Breast epithelium (tissue), 4 donors: ENCODE measurements at regions not wholly inside any gene's neighbourhood (a gene's known extent, or its start where the extent isn't known, plus 50 kb on each side); places are given as distances from the start of the nearest gene placed in this dataset.

ENCODE experiments used
- DNase-seq, 2 donors: peaks; one replicate each; pipeline ENCODE4 v3.0.0-alpha.2; 2019; ENCODE audit warnings: low spot score in 2 of 2
- H3K27ac ChIP-seq, 2 donors: fragments of 200-600 bp; sonication (generic) in 1 of 2; one replicate each; pipeline ENCODE4 v1.5.1; 2016 to 2019; ENCODE audit warnings: mild to moderate bottlenecking in 1 of 2
- H3K27me3 ChIP-seq, 2 donors: fragments of 200-600 bp; sonication (generic) in 1 of 2; one replicate each; pipeline versions ENCODE4 v1.5.1 to v1.6.0; 2017 to 2019; ENCODE audit warnings: control low read depth in 1 of 2, mild to moderate bottlenecking in 1 of 2
- H3K36me3 ChIP-seq: fragments of 200-600 bp; one replicate; pipeline ENCODE4 v1.5.1; 2019
- H3K4me1 ChIP-seq, 2 donors: fragments of 200-600 bp; sonication (generic); one replicate each; pipeline ENCODE4 v1.5.1; 2016 to 2019; ENCODE audit warnings: control low read depth in 1 of 2
- H3K4me3 ChIP-seq, 3 donors: fragments of 200-600 bp; sonication (generic); 1 replicate in 2 of 3; 2 replicates in 1 of 3; pipeline ENCODE4 v1.5.1; 2016 to 2019; ENCODE audit warnings: mild to moderate bottlenecking in 3 of 3, moderate library complexity in 2 of 3
- H3K9me3 ChIP-seq, 2 donors: fragments of 200-600 bp; sonication (generic) in 1 of 2; one replicate each; pipeline ENCODE4 v1.5.1; 2016 to 2019; ENCODE audit warnings: control low read depth in 1 of 2
- POLR2A ChIP-seq: fragments of 450-650 bp; IDR thresholded peaks from one replicate; pipeline ENCODE4 v1.6.1; 2016; ENCODE audit warnings: antibody characterized with exemption, mild to moderate bottlenecking, moderate library complexity
- POLR2AphosphoS5 ChIP-seq, 3 donors: sonication (generic); formaldehyde crosslinking; IDR thresholded peaks; one replicate each; pipeline ENCODE4 v1.6.1; 2017; ENCODE audit warnings: antibody characterized with exemption in 3 of 3
- intact Hi-C: fragments of 100-400 bp; cut with DNase I; formaldehyde crosslinking; loops from one replicate; pipeline ENCODE4 v1.15.1; 2023; ENCODE audit warnings: low total_unique reads
- TF ChIP-seq, protein P1 (sequence below), 3 donors: fragments of 450-650 bp; IDR thresholded peaks; one replicate each; pipeline ENCODE4 v1.5.1; 2016 to 2017; ENCODE audit warnings: antibody characterized with exemption in 3 of 3, mild to moderate bottlenecking in 3 of 3, moderate library complexity in 3 of 3

DNA sequence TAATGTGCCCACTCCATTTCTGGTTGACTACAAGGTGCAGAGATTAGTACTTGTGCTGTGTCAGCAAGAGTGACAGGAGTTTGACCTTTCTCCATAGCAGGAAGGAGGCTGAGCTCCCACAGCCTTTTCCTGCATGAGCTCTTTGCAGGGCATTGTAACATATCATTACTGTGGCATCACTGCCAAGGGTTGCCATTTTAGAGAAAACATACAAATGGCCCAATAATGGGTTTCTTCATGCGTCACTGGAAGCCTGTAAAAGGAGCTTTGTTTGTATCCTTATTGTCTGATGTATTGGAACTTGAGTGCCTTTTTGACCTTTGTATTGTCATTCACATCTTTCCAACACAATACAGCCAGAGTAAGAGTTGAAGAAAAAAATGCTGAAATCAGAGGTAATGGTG, 323.0 kb upstream of the CDIN1 start:
- no peak for TF ChIP-seq POLR2AphosphoS5 (IDR thresholded peaks at IDR 0.05)
- TF ChIP-seq, protein P1, sequence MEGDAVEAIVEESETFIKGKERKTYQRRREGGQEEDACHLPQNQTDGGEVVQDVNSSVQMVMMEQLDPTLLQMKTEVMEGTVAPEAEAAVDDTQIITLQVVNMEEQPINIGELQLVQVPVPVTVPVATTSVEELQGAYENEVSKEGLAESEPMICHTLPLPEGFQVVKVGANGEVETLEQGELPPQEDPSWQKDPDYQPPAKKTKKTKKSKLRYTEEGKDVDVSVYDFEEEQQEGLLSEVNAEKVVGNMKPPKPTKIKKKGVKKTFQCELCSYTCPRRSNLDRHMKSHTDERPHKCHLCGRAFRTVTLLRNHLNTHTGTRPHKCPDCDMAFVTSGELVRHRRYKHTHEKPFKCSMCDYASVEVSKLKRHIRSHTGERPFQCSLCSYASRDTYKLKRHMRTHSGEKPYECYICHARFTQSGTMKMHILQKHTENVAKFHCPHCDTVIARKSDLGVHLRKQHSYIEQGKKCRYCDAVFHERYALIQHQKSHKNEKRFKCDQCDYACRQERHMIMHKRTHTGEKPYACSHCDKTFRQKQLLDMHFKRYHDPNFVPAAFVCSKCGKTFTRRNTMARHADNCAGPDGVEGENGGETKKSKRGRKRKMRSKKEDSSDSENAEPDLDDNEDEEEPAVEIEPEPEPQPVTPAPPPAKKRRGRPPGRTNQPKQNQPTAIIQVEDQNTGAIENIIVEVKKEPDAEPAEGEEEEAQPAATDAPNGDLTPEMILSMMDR (IDR thresholded peaks at IDR 0.05), result no peak
- no peak for TF ChIP-seq POLR2A
- no peak for DNase-seq
- H3K9me3 ChIP-seq, result no peaks in the 10 kb centered on the region
- no peak overlapping the region for H3K4me3 ChIP-seq
- no peaks in the 10 kb centered on the region for H3K4me1 ChIP-seq
- intact Hi-C loops, result no loop called here
- no peak overlapping the region for H3K27ac ChIP-seq
- H3K36me3 ChIP-seq, result no peaks in the 10 kb centered on the region
- H3K27me3 ChIP-seq, result no peaks in the 10 kb centered on the region

DNA sequence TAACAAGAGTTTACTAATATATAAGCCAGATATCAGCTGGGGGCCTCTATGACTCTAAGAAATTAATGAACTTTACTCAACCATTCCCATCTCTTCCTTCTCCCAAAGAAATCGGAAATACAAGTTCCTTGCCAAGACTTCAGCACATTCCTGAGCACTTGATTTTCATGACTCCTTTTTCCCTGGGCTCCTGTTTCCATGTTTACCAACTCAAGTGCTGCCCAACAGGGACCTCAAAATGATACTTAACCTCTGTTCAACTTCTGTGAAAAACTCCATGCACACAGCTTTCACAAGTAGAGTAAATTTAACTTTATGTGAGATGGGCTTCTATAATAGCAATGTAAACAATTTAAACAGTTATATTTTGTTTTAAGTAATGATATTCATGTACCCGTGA, 315.8 kb upstream of the CDIN1 start:
- no peaks in the 10 kb centered on the region for H3K36me3 ChIP-seq
- H3K27me3 ChIP-seq, result no peaks in the 10 kb centered on the region
- TF ChIP-seq, protein P1 (IDR thresholded peaks at IDR 0.05), result no peak
- no peak for TF ChIP-seq POLR2AphosphoS5 (IDR thresholded peaks at IDR 0.05)
- TF ChIP-seq POLR2A, result no peak
- intact Hi-C loops, result no loop called here
- no peak for DNase-seq
- no peaks in the 10 kb centered on the region for H3K9me3 ChIP-seq
- no peak overlapping the region for H3K27ac ChIP-seq
- H3K4me3 ChIP-seq, result no peak overlapping the region
- no peaks in the 10 kb centered on the region for H3K4me1 ChIP-seq

DNA sequence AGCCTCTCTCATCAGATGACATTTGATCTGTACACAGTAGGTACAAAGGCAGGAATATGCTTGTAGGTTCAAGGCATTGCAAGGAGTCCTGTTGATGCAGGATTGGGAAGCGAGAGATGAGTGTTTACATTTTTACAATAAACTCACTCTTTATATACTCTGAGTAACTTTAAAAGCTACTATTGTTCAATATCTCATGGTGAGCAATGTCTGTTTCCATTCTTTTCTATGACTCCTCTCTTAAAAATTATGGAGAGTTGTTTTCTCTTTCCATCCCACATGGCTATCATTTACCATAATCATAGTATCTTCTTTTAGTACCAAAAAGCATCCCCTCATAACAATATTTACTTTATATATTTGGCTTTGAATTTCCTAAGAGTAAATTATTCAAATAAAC, 314.0 kb upstream of the CDIN1 start:
- Histone ChIP-seq H3K4me1 (no peaks in the 10 kb centered on the region), H3K9me3 (no peaks in the 10 kb centered on the region), H3K27ac (no peak overlapping the region), H3K36me3 (no peaks in the 10 kb centered on the region), H3K27me3 (no peaks in the 10 kb centered on the region), H3K4me3 (no peak overlapping the region)
- no peak for DNase-seq
- intact Hi-C loops, result no loop called here
- TF ChIP-seq POLR2A, result no peak
- TF ChIP-seq, protein P1 (IDR thresholded peaks at IDR 0.05), result no peak
- TF ChIP-seq POLR2AphosphoS5 (IDR thresholded peaks at IDR 0.05), result no peak

- no peaks in the 10 kb centered on the region for H3K27me3 ChIP-seq
- no peak overlapping the region for H3K4me3 ChIP-seq
- no peaks in the 10 kb centered on the region for H3K36me3 ChIP-seq
- H3K4me1 ChIP-seq, result no peaks in the 10 kb centered on the region
- no peaks in the 10 kb centered on the region for H3K9me3 ChIP-seq
- intact Hi-C loops, result no loop called here
- no peak for DNase-seq
- TF ChIP-seq POLR2AphosphoS5 (IDR thresholded peaks at IDR 0.05), result no peak
- no peak for TF ChIP-seq POLR2A
- TF ChIP-seq, protein P1 (IDR thresholded peaks at IDR 0.05), result no peak
- H3K27ac ChIP-seq, result no peak overlapping the region
These were observed 308.4 kb upstream of the CDIN1 start for GRCh38 chr15:36271048-36271447.

DNA sequence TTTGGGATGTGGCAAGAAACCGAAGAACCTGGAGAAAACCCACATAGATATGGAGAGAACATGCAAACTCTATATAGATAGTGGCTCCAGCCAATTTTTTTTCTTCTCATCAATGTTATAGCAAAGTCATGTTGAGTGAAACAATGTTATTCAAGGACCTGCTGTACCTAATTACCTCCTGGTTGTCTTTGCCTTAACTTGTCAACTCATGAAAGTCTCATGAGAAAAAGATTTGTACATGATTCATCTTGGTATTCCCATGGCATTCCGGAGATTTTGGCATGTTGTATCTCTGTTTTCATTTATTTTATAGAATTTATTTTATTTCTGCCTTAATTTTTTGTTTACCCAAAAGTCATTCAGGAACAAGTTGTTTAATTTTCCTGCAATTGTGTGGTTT, 303.8 kb upstream of the CDIN1 start:
- Histone ChIP-seq H3K4me3 (no peak overlapping the region), H3K36me3 (no peaks in the 10 kb centered on the region), H3K27me3 (no peaks in the 10 kb centered on the region), H3K27ac (no peak overlapping the region), H3K4me1 (no peaks in the 10 kb centered on the region), H3K9me3 (peaks cover 11 to 25% of the 10 kb centered on the region in 2 donors)
- TF ChIP-seq, protein P1 (IDR thresholded peaks at IDR 0.05), result no peak
- TF ChIP-seq POLR2AphosphoS5 (IDR thresholded peaks at IDR 0.05) (no peak), POLR2A (no peak)
- intact Hi-C loops, result no loop called here
- no peak for DNase-seq
